Mesendoderm (in vitro differentiated cells): ENCODE measurements at regions not wholly inside any gene's neighbourhood (a gene's known extent, or its start where the extent isn't known, plus 50 kb on each side); places are given as distances from the start of the nearest gene placed in this dataset.

ENCODE experiments used
- DNase-seq: peaks from one replicate; pipeline ENCODE4 v3.0.0; 2013
- H2AK5ac ChIP-seq: 2 replicates; pipeline ENCODE4 v1.6.1; 2013; ENCODE audit warnings: low read length, inconsistent platforms
- H2BK120ac ChIP-seq: 2 replicates; pipeline ENCODE4 v1.6.1; 2013; ENCODE audit warnings: low read depth, mild to moderate bottlenecking, low read length, moderate library complexity, mixed read lengths
- H2BK15ac ChIP-seq: replicated peaks from 2 replicates; pipeline ENCODE4 v1.6.1; 2013; ENCODE audit warnings: low read depth, mild to moderate bottlenecking, moderate library complexity
- H2BK5ac ChIP-seq: 2 replicates; pipeline ENCODE4 v1.6.1; 2013; ENCODE audit warnings: low read length, inconsistent platforms
- H3K18ac ChIP-seq: 2 replicates; pipeline ENCODE4 v1.6.1; 2013; ENCODE audit warnings: mild to moderate bottlenecking, low read length, mixed read lengths
- H3K23ac ChIP-seq: one replicate; pipeline ENCODE4 v1.6.1; 2013; ENCODE audit warnings: low read length
- H3K27ac ChIP-seq: 2 replicates; pipeline ENCODE4 v1.5.1; 2013; ENCODE audit warnings: low read depth, mild to moderate bottlenecking, inconsistent platforms, low read length, moderate library complexity
- H3K27me3 ChIP-seq: 2 replicates; pipeline ENCODE4 v1.6.1; 2013; ENCODE audit warnings: low read length, control low read depth, mild to moderate bottlenecking, inconsistent platforms; ENCODE audit not compliant: insufficient read depth, poor library complexity
- H3K36me3 ChIP-seq: 2 replicates; pipeline ENCODE4 v1.6.1; 2013; ENCODE audit warnings: low read length, inconsistent platforms; ENCODE audit not compliant: control insufficient read depth, insufficient read depth
- H3K4ac ChIP-seq: one replicate; pipeline ENCODE4 v1.6.1; 2013; ENCODE audit warnings: low read depth, mild to moderate bottlenecking, low read length, moderate library complexity
- H3K4me1 ChIP-seq: 2 replicates; pipeline ENCODE4 v1.6.1; 2013; ENCODE audit warnings: low read depth, low read length, inconsistent platforms; ENCODE audit not compliant: control insufficient read depth
- H3K4me2 ChIP-seq: 2 replicates; pipeline ENCODE4 v1.6.1; 2013; ENCODE audit warnings: low read length
- H3K4me3 ChIP-seq: 2 replicates; pipeline ENCODE4 v1.5.1; 2013; ENCODE audit warnings: mild to moderate bottlenecking, low read length
- H3K56ac ChIP-seq: one replicate; pipeline ENCODE4 v1.6.1; 2013; ENCODE audit warnings: low read length
- H3K79me1 ChIP-seq: 2 replicates; pipeline ENCODE4 v1.6.1; 2013; ENCODE audit warnings: low read length, inconsistent platforms
- H3K79me2 ChIP-seq: 2 replicates; pipeline ENCODE4 v1.6.1; 2013; ENCODE audit warnings: mild to moderate bottlenecking, low read length; ENCODE audit not compliant: control insufficient read depth, insufficient read depth
- H3K9ac ChIP-seq: 2 replicates; pipeline ENCODE4 v1.6.1; 2013; ENCODE audit warnings: low read length, inconsistent platforms
- H4K5ac ChIP-seq: one replicate; pipeline ENCODE4 v1.6.1; 2013; ENCODE audit warnings: low read length
- H4K8ac ChIP-seq: one replicate; pipeline ENCODE4 v1.6.1; 2013; ENCODE audit warnings: low read depth, mild to moderate bottlenecking, control low read depth, low read length, moderate library complexity
- WGBS: extraction: QIAGEN DNeasy Blood & Tissue Kit; methylation state at CpG from one replicate; pipeline ENCODE4 v1.1.7; 2013; ENCODE audit warnings: low lambda C conversion rate, missing lambda C conversion rate; ENCODE audit not compliant: insufficient coverage; ENCODE audit errors: extremely low coverage; 5-methylcytosine and 5-hydroxymethylcytosine counted together

DNA sequence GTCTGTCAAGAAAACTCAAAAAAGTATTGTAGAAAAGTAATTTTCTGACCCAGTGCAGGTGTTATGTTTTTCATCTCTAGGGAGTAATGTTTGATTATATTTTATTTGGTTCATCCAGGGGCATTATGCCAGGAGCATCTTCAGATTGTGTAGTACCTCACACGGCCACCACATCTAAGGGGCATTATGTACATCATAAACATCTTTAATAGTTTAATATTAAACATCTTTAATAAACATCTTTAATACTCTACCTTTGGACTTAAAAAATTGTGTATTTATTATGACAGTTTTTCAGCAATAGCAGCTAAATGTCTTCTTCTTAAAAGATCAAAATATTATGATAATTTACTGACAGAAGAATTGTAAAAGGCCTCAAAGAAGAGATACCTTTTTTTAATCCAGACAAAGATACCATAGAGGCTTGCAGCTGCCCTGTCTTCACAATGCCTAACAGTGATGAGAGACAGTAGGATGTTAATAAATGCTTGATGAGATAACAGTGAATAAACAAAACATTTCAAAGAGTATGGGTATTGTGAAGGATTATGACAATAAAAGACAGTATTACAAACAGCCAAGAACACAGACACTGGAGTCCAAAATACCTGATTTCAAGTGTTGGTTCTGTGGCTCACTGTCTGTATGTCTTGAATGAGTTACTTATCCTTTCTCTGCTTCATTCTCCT lies 240.9 kb upstream of the ADGRL2 start:
- Histone ChIP-seq H3K27me3 (no peaks in the 10 kb centered on the region), H3K79me1 (no peaks in the 10 kb centered on the region), H3K18ac (no peak overlapping the region), H3K36me3 (no peaks in the 10 kb centered on the region), H3K27ac (no peak overlapping the region), H3K4me2 (no peak overlapping the region), H2BK5ac (no peak overlapping the region), H3K23ac (no peak overlapping the region), H4K8ac (no peak overlapping the region), H3K4me3 (no peak overlapping the region), H2BK15ac (no peak overlapping the region), H3K9ac (no peak overlapping the region), H3K4ac (no peak overlapping the region), H3K4me1 (no peaks in the 10 kb centered on the region), H2BK120ac (no peak overlapping the region), H3K56ac (no peak overlapping the region), H4K5ac (no peak overlapping the region), H2AK5ac (no peak overlapping the region), H3K79me2 (no peaks in the 10 kb centered on the region)
- WGBS, result no CpG with 5 or more reads among the region's 1 CpG
- DNase-seq, result no peak

DNA sequence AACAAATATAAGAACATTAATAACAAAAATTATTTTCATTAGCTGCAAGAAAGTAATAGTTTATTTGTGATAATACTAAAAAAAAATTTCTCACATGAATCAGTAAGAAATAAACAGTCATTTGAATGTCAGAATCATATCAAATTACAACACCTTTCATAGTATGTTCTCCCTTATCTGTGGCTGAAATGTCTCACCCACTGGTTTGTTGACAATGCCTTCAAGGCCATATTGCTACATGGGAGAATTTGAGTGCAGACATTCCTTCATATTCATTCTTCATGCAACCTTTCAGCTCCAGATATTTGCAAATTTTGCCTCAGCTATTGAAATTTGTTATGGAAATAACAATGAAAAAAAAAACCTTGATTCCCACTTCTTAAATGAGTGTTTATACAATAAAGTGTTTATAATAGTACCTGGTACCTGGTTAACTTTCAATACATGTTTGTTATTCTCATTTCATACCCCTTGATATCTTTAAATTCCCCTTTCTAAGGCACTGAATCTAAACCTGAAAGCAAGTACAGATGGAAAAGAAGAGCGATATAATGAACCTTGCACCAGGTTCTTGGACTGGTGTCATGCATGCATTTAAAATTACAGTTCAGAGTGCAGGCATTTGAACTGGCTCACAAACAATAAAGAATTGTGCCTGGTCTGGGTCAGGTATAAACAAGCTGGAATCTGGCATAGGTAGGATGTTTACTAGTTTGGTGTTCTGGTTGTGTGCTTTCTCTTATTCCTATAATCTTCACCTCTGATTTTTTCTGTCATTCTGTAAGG lies 242.2 kb upstream of the ADGRL2 start:
- DNase-seq, result peak; percentile 26

DNA sequence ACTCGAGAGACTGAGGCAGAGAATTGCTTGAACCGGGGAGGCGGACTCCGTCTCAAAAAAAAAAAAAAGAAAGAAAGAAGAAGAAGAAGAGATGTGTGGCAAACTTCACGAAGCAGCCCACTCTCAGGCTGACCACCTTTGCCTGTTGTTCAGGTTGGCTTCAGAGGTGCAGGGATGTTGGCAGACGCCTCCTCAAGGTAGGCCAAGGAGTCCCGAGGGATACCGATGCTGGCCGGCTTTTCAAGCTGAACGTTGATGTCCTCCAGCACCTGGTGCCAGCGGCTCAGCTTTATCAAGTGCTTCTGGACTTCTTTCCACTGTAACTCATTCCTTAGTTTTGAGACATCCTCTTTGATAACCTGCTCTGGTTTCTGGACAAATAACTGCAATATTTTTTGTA lies 243.8 kb upstream of the ADGRL2 start:
- Histone ChIP-seq H3K9ac (no peak overlapping the region), H2BK5ac (no peak overlapping the region), H3K27ac (no peak overlapping the region), H2AK5ac (no peak overlapping the region), H3K18ac (no peak overlapping the region), H3K4me3 (no peak overlapping the region), H3K23ac (no peak overlapping the region), H3K36me3 (no peaks in the 10 kb centered on the region), H4K8ac (no peak overlapping the region), H3K4me2 (no peak overlapping the region), H3K27me3 (no peaks in the 10 kb centered on the region), H3K56ac (no peak overlapping the region), H3K79me1 (no peaks in the 10 kb centered on the region), H2BK120ac (no peak overlapping the region), H4K5ac (no peak overlapping the region), H3K4me1 (no peaks in the 10 kb centered on the region), H3K79me2 (no peaks in the 10 kb centered on the region), H3K4ac (no peak overlapping the region), H2BK15ac (no peak overlapping the region)
- no CpG with 5 or more reads among the region's 11 CpGs for WGBS
- no peak for DNase-seq

More for the DNA sequence above, 242.2 kb upstream of the ADGRL2 start:
- H3K79me1 ChIP-seq, result no peaks in the 10 kb centered on the region
- no peaks in the 10 kb centered on the region for H3K4me1 ChIP-seq
- H3K56ac ChIP-seq, result no peak overlapping the region
- H2BK15ac ChIP-seq, result no peak overlapping the region
- no peak overlapping the region for H3K4me2 ChIP-seq
- no peak overlapping the region for H2BK5ac ChIP-seq
- H3K27me3 ChIP-seq, result no peaks in the 10 kb centered on the region
- no peak overlapping the region for H3K9ac ChIP-seq
- no peak overlapping the region for H2AK5ac ChIP-seq
- no peaks in the 10 kb centered on the region for H3K36me3 ChIP-seq
- H3K23ac ChIP-seq, result no peak overlapping the region
- no peaks in the 10 kb centered on the region for H3K79me2 ChIP-seq
- no peak overlapping the region for H4K8ac ChIP-seq
- H3K4ac ChIP-seq, result no peak overlapping the region
- H3K27ac ChIP-seq, result no peak overlapping the region
- no peak overlapping the region for H4K5ac ChIP-seq
- no peak overlapping the region for H3K4me3 ChIP-seq
- no peak overlapping the region for H3K18ac ChIP-seq
- no CpG with 5 or more reads among the region's 1 CpG for WGBS
- H2BK120ac ChIP-seq, result no peak overlapping the region

DNA sequence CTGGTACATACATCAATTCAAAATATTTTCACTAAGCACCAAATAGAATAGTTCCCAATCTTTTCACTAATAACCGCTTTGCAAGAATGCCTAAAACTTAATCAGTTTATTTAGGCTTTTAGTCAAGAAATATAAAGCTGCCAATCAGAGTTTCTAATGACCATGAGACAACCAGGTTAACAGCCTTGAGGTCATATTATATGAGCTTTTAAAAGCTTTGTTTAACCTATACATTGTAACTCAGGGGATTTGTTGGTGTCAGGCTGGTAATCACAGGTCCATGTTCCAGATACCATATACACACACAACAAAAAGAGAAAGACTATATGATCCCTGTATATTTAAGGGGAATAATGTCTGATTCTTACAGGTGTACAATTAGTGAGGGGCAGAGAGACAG lies 246.2 kb upstream of the ADGRL2 start:
- Histone ChIP-seq H3K18ac (no peak overlapping the region), H2BK120ac (no peak overlapping the region), H2AK5ac (no peak overlapping the region), H3K4me1 (peaks cover 8% of the 10 kb centered on the region), H3K79me2 (no peaks in the 10 kb centered on the region), H4K5ac (no peak overlapping the region), H3K56ac (no peak overlapping the region), H2BK15ac (no peak overlapping the region), H3K79me1 (no peaks in the 10 kb centered on the region), H3K4me3 (no peak overlapping the region), H3K27ac (no peak overlapping the region), H3K4me2 (no peak overlapping the region), H3K27me3 (no peaks in the 10 kb centered on the region), H2BK5ac (no peak overlapping the region), H3K23ac (no peak overlapping the region), H3K36me3 (no peaks in the 10 kb centered on the region), H4K8ac (no peak overlapping the region), H3K9ac (no peak overlapping the region), H3K4ac (no peak overlapping the region)
- no CpG with 5 or more reads among the region's 1 CpG for WGBS
- no peak for DNase-seq

DNA sequence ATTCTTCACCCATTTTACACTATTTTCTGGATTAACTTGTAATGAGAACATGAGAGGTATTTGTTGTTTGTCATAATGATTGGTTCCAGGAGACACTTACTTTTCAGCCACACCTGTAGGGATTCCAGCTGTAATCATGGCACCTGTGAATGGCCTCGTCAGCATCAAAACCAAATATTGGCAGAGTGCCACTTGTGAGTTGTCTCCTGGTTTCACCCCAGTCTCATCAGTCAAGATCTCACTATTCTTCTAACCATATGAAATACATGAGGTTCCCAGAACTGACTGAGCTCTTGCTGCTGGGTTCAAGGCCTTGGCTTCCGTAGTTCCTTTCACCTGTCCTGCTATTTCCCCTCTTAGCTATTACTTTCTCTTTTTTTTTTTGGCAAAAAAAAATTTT lies 246.6 kb upstream of the ADGRL2 start:
- no CpG with 5 or more reads among the region's 2 CpGs for WGBS
- Histone ChIP-seq H3K27ac (no peak overlapping the region), H3K9ac (no peak overlapping the region)

More for the DNA sequence above, 246.6 kb upstream of the ADGRL2 start:
- Histone ChIP-seq H3K36me3 (no peaks in the 10 kb centered on the region), H2BK5ac (no peak overlapping the region), H3K4me3 (no peak overlapping the region), H4K5ac (no peak overlapping the region), H4K8ac (no peak overlapping the region), H3K27me3 (no peaks in the 10 kb centered on the region), H3K18ac (no peak overlapping the region), H2AK5ac (no peak overlapping the region), H3K56ac (no peak overlapping the region), H2BK15ac (no peak overlapping the region), H2BK120ac (no peak overlapping the region), H3K79me1 (no peaks in the 10 kb centered on the region), H3K4ac (no peak overlapping the region), H3K79me2 (no peaks in the 10 kb centered on the region), H3K4me2 (no peak overlapping the region), H3K23ac (no peak overlapping the region), H3K4me1 (peaks cover 10% of the 10 kb centered on the region)
- DNase-seq, result no peak
